PFSK-1 (cell line): ENCODE measurements at regions not wholly inside any gene's neighbourhood (a gene's known extent, or its start where the extent isn't known, plus 50 kb on each side); places are given as distances from the start of the nearest gene placed in this dataset.

Source experiments
- FOXP2 ChIP-seq: optimal IDR thresholded peaks from 2 replicates; pipeline ENCODE3; 2011; ENCODE audit warnings: borderline replicate concordance, control low read depth, inconsistent platforms; ENCODE audit not compliant: insufficient read depth; ENCODE audit errors: extremely low read length, extremely low read depth
- POLR2AphosphoS5 ChIP-seq: IDR thresholded peaks from 2 replicates; pipeline ENCODE4 v1.6.1; 2012; ENCODE audit warnings: low read depth, mild to moderate bottlenecking, control low read depth, low read length, moderate library complexity
- SIN3A ChIP-seq: IDR thresholded peaks from 2 replicates; pipeline ENCODE4 v1.6.1; 2012; ENCODE audit warnings: mild to moderate bottlenecking, low read length, moderate library complexity, borderline replicate concordance; ENCODE audit not compliant: insufficient read depth
- TAF1 ChIP-seq: IDR thresholded peaks from 2 replicates; pipeline ENCODE4 v1.6.1; 2012; ENCODE audit warnings: low read length, control low read depth, borderline replicate concordance; ENCODE audit not compliant: insufficient read depth
- TF ChIP-seq, protein P1 (sequence below), 2 experiments: IDR thresholded peaks; 2 replicates each; pipeline versions ENCODE4 v1.6.1 to v1.8.0; 2011 to 2012; ENCODE audit warnings: low read depth in 2 of 2, low read length in 2 of 2, control low read depth in 1 of 2, inconsistent platforms in 1 of 2, mild to moderate bottlenecking in 1 of 2, moderate library complexity in 1 of 2; ENCODE audit not compliant: insufficient read depth in 1 of 2

DNA sequence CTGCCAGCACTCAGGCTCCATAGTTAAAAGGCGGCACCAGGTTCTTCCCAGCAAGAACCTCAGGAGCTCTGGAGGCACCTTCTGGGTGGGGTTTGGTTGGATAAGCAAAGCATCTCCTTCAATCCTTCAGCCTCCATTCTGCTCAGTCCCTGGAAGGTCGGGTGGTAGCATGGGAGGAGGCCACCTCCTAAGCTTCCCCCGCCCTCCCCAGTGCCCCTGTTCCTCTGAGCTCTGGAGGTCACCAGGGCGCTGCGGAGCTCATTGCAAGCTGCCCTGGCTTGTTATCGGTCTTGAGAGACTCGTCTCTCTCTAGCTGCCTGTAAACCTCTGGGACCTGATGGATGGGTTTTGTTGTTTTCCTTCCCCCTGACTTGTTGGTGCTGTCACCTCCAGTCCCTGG, 124.8 kb downstream of the RPLP1 start:
- TF ChIP-seq, protein P1, sequence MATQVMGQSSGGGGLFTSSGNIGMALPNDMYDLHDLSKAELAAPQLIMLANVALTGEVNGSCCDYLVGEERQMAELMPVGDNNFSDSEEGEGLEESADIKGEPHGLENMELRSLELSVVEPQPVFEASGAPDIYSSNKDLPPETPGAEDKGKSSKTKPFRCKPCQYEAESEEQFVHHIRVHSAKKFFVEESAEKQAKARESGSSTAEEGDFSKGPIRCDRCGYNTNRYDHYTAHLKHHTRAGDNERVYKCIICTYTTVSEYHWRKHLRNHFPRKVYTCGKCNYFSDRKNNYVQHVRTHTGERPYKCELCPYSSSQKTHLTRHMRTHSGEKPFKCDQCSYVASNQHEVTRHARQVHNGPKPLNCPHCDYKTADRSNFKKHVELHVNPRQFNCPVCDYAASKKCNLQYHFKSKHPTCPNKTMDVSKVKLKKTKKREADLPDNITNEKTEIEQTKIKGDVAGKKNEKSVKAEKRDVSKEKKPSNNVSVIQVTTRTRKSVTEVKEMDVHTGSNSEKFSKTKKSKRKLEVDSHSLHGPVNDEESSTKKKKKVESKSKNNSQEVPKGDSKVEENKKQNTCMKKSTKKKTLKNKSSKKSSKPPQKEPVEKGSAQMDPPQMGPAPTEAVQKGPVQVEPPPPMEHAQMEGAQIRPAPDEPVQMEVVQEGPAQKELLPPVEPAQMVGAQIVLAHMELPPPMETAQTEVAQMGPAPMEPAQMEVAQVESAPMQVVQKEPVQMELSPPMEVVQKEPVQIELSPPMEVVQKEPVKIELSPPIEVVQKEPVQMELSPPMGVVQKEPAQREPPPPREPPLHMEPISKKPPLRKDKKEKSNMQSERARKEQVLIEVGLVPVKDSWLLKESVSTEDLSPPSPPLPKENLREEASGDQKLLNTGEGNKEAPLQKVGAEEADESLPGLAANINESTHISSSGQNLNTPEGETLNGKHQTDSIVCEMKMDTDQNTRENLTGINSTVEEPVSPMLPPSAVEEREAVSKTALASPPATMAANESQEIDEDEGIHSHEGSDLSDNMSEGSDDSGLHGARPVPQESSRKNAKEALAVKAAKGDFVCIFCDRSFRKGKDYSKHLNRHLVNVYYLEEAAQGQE (IDR thresholded peaks at IDR 0.05; ENCODE audit: insufficient read depth in 1 of 2, low read depth in 2 of 2, low read length in 2 of 2): no peak
- TF ChIP-seq SIN3A: no peak
- no peak for TF ChIP-seq FOXP2

DNA sequence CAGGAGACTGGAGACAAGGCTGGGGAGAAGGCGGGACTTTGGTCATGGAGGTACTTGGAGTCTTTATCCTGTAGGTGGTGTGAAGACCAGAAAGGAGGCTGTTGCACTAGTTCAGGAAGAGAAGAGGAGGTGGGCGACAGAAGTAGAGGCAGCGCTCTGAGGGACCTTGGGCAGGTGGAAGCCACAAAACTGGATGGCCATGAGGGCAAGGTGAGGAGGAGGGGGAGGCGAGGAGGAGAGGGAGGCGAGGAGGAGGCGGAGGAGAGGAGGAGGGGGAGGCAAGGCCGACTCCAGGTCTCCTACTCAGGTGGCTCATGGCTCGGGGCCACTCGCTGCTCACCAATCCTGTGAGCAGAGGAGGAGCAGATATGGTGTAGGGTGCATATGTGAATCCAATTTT, 125.6 kb downstream of the RPLP1 start:
- TF ChIP-seq TAF1 (no peak), FOXP2 (no peak), SIN3A (no peak), POLR2AphosphoS5 (no peak)
- TF ChIP-seq, protein P1 (IDR thresholded peaks at IDR 0.05; ENCODE audit: insufficient read depth in 1 of 2, low read depth in 2 of 2, low read length in 2 of 2): no peak

DNA sequence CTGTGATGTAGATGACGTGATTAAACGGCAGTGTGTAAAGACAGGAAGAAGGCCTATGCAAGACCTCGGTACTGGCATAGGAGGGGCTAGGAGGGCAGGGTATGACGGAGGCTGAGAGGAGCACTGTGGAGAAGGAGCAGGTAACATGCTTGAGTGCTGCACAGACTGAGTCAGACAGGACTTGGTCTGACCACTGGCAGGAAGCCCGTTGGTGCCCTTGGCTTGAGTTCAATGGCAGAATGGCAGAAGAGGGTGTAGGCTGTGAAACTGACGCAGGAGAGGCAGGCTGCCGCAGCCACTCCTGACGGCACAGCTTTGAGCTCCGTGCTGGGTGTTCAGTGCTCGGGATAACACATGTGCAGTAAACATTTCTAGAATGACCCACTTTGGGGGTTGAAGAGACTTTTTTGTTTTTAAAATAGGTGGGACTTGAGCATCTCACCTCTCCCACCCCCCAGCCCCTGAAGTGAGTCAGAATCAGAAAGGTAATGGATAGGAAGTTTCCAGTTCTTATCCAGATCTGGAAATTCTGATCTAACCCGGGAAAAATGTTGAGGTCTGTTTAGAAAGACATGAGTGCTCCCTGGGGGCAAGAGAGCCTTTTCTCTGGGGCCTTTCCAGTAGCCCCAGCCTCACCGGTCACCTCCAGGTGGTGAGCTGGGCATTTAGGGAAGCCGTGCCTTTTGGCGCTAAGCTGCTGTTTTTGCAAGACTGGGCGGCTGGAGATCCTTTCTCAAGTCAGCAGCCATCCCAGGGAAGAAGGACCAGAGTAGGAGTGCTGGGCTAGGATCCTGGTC, 126.4 kb downstream of the RPLP1 start:
- TF ChIP-seq FOXP2 (no peak), TAF1 (no peak), SIN3A (no peak), POLR2AphosphoS5 (no peak)
- TF ChIP-seq, protein P1 (IDR thresholded peaks at IDR 0.05; ENCODE audit: insufficient read depth in 1 of 2, low read depth in 2 of 2, low read length in 2 of 2): no peak

DNA sequence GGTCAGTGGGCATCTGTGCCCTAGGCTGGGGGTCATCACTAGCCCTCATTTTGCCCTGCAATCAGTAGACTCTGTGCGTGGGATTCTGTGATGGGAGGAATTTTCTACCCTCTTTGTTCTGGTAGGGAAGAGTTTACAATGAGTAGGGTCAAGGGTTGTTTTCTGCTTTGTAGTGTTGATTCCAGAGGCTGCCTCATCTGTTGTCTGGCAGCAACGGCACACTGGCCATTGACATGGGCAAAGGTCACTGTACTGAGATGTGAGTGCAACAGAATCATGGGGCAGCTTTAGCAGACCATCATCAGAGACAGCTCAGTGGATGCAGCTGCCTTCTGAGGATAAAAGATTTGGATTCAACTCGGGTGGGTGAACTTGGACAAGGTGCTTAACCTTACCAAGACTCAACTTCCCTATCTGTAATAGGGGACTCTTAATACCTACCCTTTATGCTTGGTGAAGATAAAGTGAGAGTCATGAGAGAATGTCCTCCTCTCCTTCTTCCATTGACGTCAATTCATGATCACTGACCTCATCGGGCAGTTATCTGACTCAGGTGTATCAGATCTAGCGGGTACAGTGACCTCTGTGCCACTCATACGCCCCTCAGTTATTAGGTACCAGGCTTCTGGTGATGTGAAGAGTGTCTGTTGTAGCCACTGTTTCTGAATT, 127.5 kb downstream of the RPLP1 start:
- TF ChIP-seq FOXP2: no peak
- no peak for TF ChIP-seq TAF1
- TF ChIP-seq POLR2AphosphoS5: no peak
- no peak for TF ChIP-seq SIN3A
- TF ChIP-seq, protein P1 (IDR thresholded peaks at IDR 0.05; ENCODE audit: insufficient read depth in 1 of 2, low read depth in 2 of 2, low read length in 2 of 2): no peak

DNA sequence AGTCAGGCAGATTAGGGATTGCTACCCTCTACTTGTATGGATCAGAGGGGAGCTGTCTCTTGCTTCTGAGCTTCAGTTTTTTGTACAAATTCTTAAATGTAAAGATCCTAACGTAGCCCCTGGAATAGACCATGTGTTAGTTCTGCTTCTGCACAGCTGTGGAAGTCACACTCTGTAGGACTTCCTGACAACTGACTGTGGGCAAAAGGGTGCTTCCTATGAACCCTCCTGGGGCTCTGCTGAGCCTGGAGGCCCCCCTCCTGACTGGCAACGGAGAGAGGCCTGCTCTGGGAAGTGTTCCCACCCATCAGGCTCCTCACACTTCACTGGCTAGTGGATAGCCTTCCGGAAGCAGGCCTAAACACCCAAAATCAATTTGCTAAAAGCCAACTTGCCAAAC, 131.0 kb downstream of the RPLP1 start:
- no peak for TF ChIP-seq FOXP2
- TF ChIP-seq, protein P1 (IDR thresholded peaks at IDR 0.05; ENCODE audit: insufficient read depth in 1 of 2, low read depth in 2 of 2, low read length in 2 of 2): no peak
